GM23338 (cell line): ENCODE measurements at regions not wholly inside any gene's neighbourhood (a gene's known extent, or its start where the extent isn't known, plus 50 kb on each side); places are given as distances from the start of the nearest gene placed in this dataset.

Experiments
- CREB1 ChIP-seq: fragments of 250-450 bp; sonication (Bioruptor Pico); IDR thresholded peaks from 2 replicates; pipeline ENCODE4 v1.5.0; 2020; ENCODE audit warnings: low read depth, mild to moderate bottlenecking, moderate library complexity
- CTCF ChIP-seq, 2 experiments: fragments of 200-600 bp in 1 of 2; sonication (generic) in 1 of 2; conservative IDR thresholded peaks; 2 replicates each; pipeline versions ENCODE4 v1.5.1 to v1.6.1; 2016 to 2017; ENCODE audit warnings: antibody characterized with exemption in 2 of 2, low read depth in 2 of 2, mild to moderate bottlenecking in 2 of 2, moderate library complexity in 1 of 2
- ETS1 ChIP-seq: IDR thresholded peaks from 2 replicates; pipeline ENCODE4 v1.6.1; 2016; ENCODE audit warnings: antibody characterized with exemption
- EZH2 ChIP-seq: fragments of 200-600 bp; sonication (generic); IDR thresholded peaks from one replicate; pipeline ENCODE4 v1.8.0; 2017; ENCODE audit warnings: antibody characterized with exemption, mild to moderate bottlenecking, low read depth; ENCODE audit not compliant: unreplicated experiment
- EZH2phosphoT487 ChIP-seq: fragments of 200-600 bp; sonication (generic); IDR thresholded peaks from one replicate; pipeline ENCODE4 v1.8.1; 2018; ENCODE audit warnings: antibody characterized with exemption; ENCODE audit not compliant: unreplicated experiment
- JUNB ChIP-seq: IDR thresholded peaks from one replicate; pipeline ENCODE4 v1.6.1; 2016; ENCODE audit warnings: antibody characterized with exemption; ENCODE audit not compliant: unreplicated experiment
- NANOG ChIP-seq: IDR thresholded peaks from 2 replicates; pipeline ENCODE4 v1.6.1; 2016; ENCODE audit warnings: antibody characterized with exemption, borderline replicate concordance
- POLR2AphosphoS5 ChIP-seq: IDR thresholded peaks from 2 replicates; pipeline ENCODE4 v1.6.1; 2016; ENCODE audit warnings: antibody characterized with exemption, low read depth
- REST ChIP-seq: IDR thresholded peaks from one replicate; pipeline ENCODE4 v1.6.1; 2018; ENCODE audit warnings: antibody characterized with exemption; ENCODE audit not compliant: unreplicated experiment
- STAT1 ChIP-seq: IDR thresholded peaks from one replicate; pipeline ENCODE4 v1.6.1; 2016; ENCODE audit warnings: antibody characterized with exemption; ENCODE audit not compliant: unreplicated experiment
- ZNF114 ChIP-seq: fragments of 250-450 bp; sonication (Bioruptor Pico); IDR thresholded peaks from 2 replicates; pipeline ENCODE4 v1.5.0; 2020; ENCODE audit warnings: mild to moderate bottlenecking, moderate library complexity
- ZNF331 ChIP-seq: fragments of 250-450 bp; sonication (Bioruptor Pico); IDR thresholded peaks from 2 replicates; pipeline ENCODE4 v1.5.0; 2020; ENCODE audit warnings: low read depth, mild to moderate bottlenecking, moderate library complexity
- ZNF462 ChIP-seq: fragments of 250-450 bp; sonication (Bioruptor Pico); IDR thresholded peaks from 2 replicates; pipeline ENCODE4 v1.5.0; 2020; ENCODE audit warnings: mild to moderate bottlenecking, moderate library complexity

- TF ChIP-seq CTCF (conservative IDR thresholded peaks at IDR 0.05; ENCODE audit: low read depth in 2 of 2) (no peak), POLR2AphosphoS5 (no peak), JUNB (no peak), CREB1 (CRISPR knock-in tag) (no peak), EZH2 (no peak), EZH2phosphoT487 (no peak), ZNF331 (CRISPR knock-in tag) (no peak), REST (no peak), STAT1 (no peak), ETS1 (no peak), ZNF114 (CRISPR knock-in tag) (no peak), NANOG (no peak), ZNF462 (no peak)
Observed at GRCh38 chr5:120873083-120873482, 409.0 kb downstream of the PRR16 start.
